ENCODE measurements at regions not wholly inside any gene's neighbourhood (a gene's known extent, or its start where the extent isn't known, plus 50 kb on each side); places are given as distances from the start of the nearest gene placed in this dataset.

DNA sequence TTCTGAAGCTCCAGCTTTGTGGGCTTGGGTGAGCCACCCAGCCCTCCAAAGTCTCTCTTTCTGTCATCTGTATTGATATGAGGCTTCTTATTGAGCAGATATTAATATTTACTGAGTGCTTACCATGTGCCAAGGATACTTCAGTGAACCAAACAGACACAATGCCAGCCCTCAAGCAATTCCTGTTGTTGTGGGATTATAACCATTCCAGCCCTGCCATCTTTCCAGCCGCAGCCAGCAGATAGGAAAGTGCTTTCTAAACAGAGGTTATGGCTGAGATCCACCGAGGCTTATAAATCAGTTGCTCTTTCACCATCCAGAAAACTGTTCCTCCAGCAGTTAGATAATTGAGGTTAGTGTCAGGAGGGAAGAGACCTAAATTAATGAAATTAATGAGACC, 137.7 kb upstream of the ALDH1B1 start:
- DNase-seq (ENCODE audit: low spot score in 2 of 2), result no peak
- TF ChIP-seq POLR2A (IDR thresholded peaks at IDR 0.05) (no peak), POLR2AphosphoS5 (IDR thresholded peaks at IDR 0.05) (no peak)
- TF ChIP-seq, protein P1, sequence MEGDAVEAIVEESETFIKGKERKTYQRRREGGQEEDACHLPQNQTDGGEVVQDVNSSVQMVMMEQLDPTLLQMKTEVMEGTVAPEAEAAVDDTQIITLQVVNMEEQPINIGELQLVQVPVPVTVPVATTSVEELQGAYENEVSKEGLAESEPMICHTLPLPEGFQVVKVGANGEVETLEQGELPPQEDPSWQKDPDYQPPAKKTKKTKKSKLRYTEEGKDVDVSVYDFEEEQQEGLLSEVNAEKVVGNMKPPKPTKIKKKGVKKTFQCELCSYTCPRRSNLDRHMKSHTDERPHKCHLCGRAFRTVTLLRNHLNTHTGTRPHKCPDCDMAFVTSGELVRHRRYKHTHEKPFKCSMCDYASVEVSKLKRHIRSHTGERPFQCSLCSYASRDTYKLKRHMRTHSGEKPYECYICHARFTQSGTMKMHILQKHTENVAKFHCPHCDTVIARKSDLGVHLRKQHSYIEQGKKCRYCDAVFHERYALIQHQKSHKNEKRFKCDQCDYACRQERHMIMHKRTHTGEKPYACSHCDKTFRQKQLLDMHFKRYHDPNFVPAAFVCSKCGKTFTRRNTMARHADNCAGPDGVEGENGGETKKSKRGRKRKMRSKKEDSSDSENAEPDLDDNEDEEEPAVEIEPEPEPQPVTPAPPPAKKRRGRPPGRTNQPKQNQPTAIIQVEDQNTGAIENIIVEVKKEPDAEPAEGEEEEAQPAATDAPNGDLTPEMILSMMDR (IDR thresholded peaks at IDR 0.05), result no peak
- intact Hi-C loops (cut with DNase I; ENCODE audit: low total_unique reads), result no loop called here

DNA sequence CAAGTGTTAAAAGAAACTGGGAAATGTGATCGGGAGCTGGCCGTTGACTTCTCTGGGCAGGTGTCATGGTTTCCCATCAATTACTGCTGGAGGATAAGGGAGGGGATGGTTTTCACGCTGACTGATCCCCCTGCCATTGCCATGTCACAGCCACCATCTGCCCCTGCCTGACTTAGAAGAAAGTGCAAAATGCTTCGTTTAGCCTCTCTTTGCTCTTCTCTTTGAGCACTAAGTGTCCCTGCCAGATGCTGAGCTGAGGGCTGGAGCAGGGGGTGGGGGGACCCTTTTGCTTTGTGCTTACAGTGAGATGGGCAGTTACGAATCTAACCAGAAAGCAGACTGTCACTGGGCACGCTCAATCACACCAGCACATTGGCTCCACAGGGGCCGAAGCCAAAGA, 138.4 kb upstream of the ALDH1B1 start:
- DNase-seq (ENCODE audit: low spot score in 2 of 2), result no peak
- no peaks in the 10 kb centered on the region for H3K4me1 ChIP-seq
- no peak overlapping the region for H3K4me3 ChIP-seq
- H3K36me3 ChIP-seq, result no peaks in the 10 kb centered on the region
- intact Hi-C loops (cut with DNase I; ENCODE audit: low total_unique reads), result no loop called here
- H3K9me3 ChIP-seq, result no peaks in the 10 kb centered on the region
- H3K27me3 ChIP-seq, result no peaks in the 10 kb centered on the region
- TF ChIP-seq POLR2A (IDR thresholded peaks at IDR 0.05) (no peak), POLR2AphosphoS5 (IDR thresholded peaks at IDR 0.05) (no peak)
- TF ChIP-seq, protein P1 (IDR thresholded peaks at IDR 0.05), result no peak
- H3K27ac ChIP-seq, result no peak overlapping the region

More for the DNA sequence above, 137.7 kb upstream of the ALDH1B1 start:
- no peaks in the 10 kb centered on the region for H3K4me1 ChIP-seq
- H3K36me3 ChIP-seq, result no peaks in the 10 kb centered on the region
- no peak overlapping the region for H3K27ac ChIP-seq
- no peaks in the 10 kb centered on the region for H3K9me3 ChIP-seq
- H3K27me3 ChIP-seq, result no peaks in the 10 kb centered on the region
- H3K4me3 ChIP-seq, result no peak overlapping the region

DNA sequence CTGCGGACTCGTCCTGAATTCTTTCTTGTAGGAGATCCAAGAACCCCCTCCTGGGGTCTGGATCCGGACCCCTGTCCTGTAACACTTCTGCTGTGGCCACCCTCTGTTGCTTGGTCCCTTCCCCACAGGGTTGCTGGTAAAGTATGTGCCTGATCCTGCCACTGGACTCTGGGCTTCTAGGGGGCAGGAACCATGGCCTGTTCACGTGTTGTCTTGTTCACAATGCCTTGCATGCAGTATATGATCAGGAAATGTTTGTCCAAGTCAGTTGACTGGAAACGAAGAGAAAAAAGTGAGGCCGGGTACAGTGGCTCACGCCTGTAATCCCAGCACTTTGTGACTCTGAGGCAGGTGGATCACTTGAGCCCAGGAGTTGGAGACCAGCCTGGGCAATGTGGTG, 139.3 kb upstream of the ALDH1B1 start:
- Histone ChIP-seq H3K27ac (no peak overlapping the region), H3K4me1 (no peaks in the 10 kb centered on the region), H3K27me3 (no peaks in the 10 kb centered on the region), H3K4me3 (no peak overlapping the region), H3K9me3 (no peaks in the 10 kb centered on the region), H3K36me3 (no peaks in the 10 kb centered on the region)
- DNase-seq (ENCODE audit: low spot score in 2 of 2), result no peak
- TF ChIP-seq POLR2AphosphoS5 (IDR thresholded peaks at IDR 0.05) (no peak), POLR2A (IDR thresholded peaks at IDR 0.05) (no peak)
- TF ChIP-seq, protein P1 (IDR thresholded peaks at IDR 0.05), result no peak
- intact Hi-C loops (cut with DNase I; ENCODE audit: low total_unique reads), result no loop called here

DNA sequence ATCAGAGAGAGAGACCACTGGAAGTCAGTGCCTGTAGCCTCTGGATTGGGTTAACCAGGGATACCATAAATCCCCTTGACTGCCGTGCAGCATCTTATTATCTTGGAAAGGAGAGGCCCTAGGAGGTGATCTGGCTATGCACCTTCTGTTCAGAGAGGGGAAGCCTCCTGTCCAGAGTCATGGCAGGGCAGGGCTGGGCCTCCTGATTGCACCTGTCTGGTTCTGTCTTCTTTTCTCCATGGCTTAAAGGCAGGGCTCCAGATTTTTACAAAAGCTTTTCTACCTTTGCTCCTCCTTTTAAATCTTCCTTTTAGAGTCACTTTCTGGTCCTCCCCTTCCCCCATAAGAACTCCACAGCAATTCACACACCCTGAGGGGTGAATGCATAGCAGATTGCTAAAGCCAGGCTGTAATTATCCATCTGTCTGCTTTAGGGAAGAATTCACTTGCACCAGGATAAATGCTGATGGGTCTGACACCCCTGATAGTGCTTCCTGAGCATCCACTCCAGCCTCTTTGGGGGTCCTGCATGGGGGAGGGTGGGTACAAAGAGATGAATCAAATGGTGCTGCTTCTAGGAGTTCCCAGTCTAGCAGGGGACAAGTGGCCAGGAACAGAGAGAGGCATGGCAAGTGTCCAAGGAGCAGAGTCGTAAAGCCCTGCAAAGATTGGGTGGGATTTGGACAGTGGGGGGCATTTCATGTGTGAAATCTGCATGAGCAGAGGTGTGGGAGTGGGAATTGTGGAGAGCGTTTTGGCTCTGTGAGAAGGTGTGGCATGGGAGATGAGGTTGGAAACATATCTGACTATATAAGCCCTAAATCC, 141.3 kb upstream of the ALDH1B1 start:
- Histone ChIP-seq H3K4me1 (no peaks in the 10 kb centered on the region), H3K27me3 (no peaks in the 10 kb centered on the region), H3K4me3 (no peak overlapping the region), H3K9me3 (no peaks in the 10 kb centered on the region), H3K27ac (no peak overlapping the region), H3K36me3 (no peaks in the 10 kb centered on the region)
- DNase-seq (ENCODE audit: low spot score in 2 of 2), result no peak
- TF ChIP-seq POLR2A (IDR thresholded peaks at IDR 0.05), result no peak
- TF ChIP-seq, protein P1 (IDR thresholded peaks at IDR 0.05), result no peak
- intact Hi-C loops (cut with DNase I; ENCODE audit: low total_unique reads), result no loop called here

DNA sequence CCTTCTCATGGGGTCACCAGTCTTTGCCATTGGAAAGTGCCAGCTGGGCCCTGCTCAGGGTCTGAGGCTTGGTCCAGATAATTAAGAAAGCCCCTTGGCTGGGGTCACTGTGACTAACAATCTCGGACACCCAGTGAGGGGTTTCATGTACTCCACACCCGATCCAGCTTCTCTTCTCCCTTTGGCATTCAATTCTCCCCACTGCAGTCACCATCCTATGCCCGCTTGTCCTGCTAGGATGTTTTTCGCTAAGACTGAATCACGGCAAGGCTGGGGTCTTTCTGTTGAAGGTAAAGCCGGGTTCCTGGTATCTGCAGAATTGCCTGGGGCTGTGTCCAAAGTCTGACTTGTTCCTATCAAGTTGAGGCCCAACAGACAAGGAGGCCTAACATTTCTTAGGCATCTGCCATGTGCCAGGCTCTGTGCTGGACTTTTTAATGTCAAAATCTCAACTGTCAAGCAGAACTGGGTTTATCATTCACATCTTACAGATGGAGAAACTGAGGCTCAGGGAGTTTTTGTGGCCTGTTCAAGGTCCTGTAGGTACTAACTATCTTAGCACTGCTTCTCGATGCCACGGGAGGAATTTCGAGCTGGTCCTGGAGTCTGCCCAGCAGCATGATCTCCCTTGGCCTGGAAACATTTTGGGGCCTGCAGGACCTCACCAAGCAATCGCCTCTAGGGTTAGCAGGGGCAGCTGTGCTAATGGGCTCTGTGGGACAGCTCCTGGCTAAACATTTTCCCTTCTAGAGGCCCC, 142.0 kb upstream of the ALDH1B1 start:
- H3K4me3 ChIP-seq, result no peak overlapping the region
- H3K27ac ChIP-seq, result no peak overlapping the region
- H3K9me3 ChIP-seq, result no peaks in the 10 kb centered on the region
- H3K36me3 ChIP-seq, result no peaks in the 10 kb centered on the region
- no peaks in the 10 kb centered on the region for H3K27me3 ChIP-seq
- H3K4me1 ChIP-seq, result no peaks in the 10 kb centered on the region
- intact Hi-C loops (cut with DNase I; ENCODE audit: low total_unique reads), result no loop called here
- TF ChIP-seq, protein P1 (IDR thresholded peaks at IDR 0.05), result no peak
- no peak for DNase-seq (ENCODE audit: low spot score in 2 of 2)

Data from breast epithelium (tissue), 4 donors.